ENCODE measurements at regions not wholly inside any gene's neighbourhood (a gene's known extent, or its start where the extent isn't known, plus 50 kb on each side); places are given as distances from the start of the nearest gene placed in this dataset.
"Not testable (repeated sequence)": the region's sequence is repeated elsewhere in the genome, so short reads cannot be mapped to it uniquely, and the experiment has no call there.

DNA sequence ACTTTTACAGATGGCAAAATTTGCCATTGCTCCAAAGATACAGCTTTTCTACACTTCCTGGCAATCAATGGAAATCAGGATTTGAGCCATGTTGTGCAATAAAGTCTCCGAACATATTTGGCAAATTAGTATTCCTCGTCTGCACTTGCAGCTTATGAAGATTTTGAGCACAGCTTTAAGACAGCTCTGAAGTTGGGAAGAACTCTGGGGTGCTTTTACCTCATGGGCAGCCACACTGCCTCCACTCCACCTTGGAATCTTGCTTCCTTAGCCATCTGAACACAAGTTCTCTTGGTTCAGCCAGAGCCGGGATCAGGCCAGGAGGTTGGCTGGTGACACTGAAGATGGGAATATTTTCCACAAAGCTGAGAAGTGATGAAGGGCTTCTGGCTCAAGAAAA is 191.2 kb downstream of the CWF19L2 start:
- DNase-seq (ENCODE audit: low read depth) (no peak), FAIRE-seq (no peak)
- TF ChIP-seq, protein P1, sequence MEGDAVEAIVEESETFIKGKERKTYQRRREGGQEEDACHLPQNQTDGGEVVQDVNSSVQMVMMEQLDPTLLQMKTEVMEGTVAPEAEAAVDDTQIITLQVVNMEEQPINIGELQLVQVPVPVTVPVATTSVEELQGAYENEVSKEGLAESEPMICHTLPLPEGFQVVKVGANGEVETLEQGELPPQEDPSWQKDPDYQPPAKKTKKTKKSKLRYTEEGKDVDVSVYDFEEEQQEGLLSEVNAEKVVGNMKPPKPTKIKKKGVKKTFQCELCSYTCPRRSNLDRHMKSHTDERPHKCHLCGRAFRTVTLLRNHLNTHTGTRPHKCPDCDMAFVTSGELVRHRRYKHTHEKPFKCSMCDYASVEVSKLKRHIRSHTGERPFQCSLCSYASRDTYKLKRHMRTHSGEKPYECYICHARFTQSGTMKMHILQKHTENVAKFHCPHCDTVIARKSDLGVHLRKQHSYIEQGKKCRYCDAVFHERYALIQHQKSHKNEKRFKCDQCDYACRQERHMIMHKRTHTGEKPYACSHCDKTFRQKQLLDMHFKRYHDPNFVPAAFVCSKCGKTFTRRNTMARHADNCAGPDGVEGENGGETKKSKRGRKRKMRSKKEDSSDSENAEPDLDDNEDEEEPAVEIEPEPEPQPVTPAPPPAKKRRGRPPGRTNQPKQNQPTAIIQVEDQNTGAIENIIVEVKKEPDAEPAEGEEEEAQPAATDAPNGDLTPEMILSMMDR (IDR thresholded peaks at IDR 0.05; ENCODE audit: insufficient read depth, low read length, severe bottlenecking): no peak
- Histone ChIP-seq H3K36me3 (ENCODE audit: control insufficient read depth, insufficient read depth, low read length) (no peaks in the 10 kb centered on the region), H3K4me3 (ENCODE audit: low read depth, low read length) (no peak overlapping the region), H3K27me3 (ENCODE audit: control insufficient read depth, insufficient read depth, low read length) (no peaks in the 10 kb centered on the region)

DNA sequence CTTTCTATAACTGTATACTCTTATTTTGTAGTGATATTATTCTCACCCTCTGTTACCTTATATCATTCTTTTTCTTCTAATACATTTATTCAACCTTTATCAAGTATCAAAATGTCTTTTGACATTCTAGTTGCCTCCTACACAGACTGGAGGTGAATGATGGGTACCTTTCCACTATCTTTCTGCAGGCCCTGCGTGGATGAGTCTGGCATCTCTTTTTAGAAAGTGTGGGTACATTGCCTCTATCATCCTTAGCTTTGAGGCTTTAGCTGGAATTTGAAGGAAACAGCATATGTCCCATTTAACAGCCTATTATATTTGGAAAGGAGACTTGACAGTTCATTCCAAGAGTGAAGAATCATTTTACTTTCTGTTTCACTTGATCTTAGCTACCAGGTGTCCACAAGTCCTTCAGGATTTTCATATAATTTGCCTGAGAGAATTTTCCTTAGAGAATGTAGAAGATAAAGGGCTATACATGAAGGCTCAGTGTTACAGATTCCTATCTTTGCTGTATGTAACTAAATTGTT is 192.0 kb downstream of the CWF19L2 start:
- no peak for DNase-seq (ENCODE audit: low read depth)
- no peak for FAIRE-seq
- TF ChIP-seq, protein P1 (IDR thresholded peaks at IDR 0.05; ENCODE audit: insufficient read depth, low read length, severe bottlenecking): no peak
- Histone ChIP-seq H3K4me3 (ENCODE audit: low read depth, low read length) (no peak overlapping the region), H3K36me3 (ENCODE audit: control insufficient read depth, insufficient read depth, low read length) (no peaks in the 10 kb centered on the region), H3K27me3 (ENCODE audit: control insufficient read depth, insufficient read depth, low read length) (no peaks in the 10 kb centered on the region)

DNA sequence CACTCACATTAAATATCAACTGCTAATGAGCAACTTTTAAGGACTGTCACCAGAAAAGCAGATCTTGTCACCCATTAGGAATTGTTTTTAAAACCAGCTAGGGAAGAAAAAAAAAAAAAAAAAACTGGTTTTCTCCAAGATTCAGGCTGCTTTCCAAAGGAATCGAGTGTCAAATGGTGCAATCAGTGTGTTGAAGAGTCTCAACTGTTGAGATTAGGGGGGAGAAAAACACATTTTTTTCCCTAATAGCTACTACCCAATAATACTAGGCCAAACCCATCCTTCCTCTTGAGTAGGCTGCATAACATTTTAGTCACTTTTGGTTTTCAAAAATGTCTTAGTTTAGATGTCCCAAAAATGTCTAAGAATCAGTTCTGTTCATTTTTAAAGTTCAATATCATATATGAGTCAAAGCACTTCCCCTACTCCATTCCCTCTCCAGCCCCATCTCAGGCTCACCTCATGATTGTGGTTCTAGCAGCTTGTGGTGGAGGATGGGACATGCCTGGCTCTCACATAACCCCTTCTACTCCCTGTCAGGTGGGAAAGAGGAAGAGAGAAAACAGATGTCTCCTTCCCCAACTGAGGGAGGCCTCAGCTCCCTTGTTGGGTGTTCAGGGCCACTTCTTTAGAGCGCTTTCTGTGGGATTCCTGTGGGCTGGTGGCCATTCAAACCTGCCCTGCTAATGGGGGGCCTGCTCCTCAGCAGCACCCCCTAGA is 193.6 kb downstream of the CWF19L2 start:
- DNase-seq (ENCODE audit: low read depth) (no peak), FAIRE-seq (no peak)
- TF ChIP-seq, protein P1 (IDR thresholded peaks at IDR 0.05; ENCODE audit: insufficient read depth, low read length, severe bottlenecking): no peak
- no peaks in the 10 kb centered on the region for H3K27me3 ChIP-seq (ENCODE audit: control insufficient read depth, insufficient read depth, low read length)
- no peaks in the 10 kb centered on the region for H3K36me3 ChIP-seq (ENCODE audit: control insufficient read depth, insufficient read depth, low read length)
- no peak overlapping the region for H3K4me3 ChIP-seq (ENCODE audit: low read depth, low read length)

DNA sequence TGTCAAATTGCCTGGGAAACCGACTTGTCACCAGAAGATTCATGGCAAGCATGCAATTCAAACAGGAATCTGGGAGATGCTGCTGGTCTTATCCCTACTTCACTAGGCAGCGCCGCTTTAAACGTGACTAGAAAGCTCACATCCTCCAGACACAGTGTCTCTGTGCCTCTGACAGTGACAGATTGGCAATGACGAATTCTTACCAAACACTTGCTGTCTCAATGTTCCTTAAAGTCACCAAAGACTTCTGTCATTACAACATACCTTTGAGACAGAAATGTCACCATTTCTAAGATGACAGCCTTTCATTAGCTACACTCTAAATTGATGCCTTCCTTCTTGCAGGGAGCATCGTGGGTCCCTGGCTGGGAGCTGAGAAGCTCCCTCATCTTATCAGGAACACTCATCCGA is 197.8 kb downstream of the CWF19L2 start:
- FAIRE-seq (no peak), DNase-seq (ENCODE audit: low read depth) (no peak)
- H3K27me3 ChIP-seq (ENCODE audit: control insufficient read depth, insufficient read depth, low read length): no peaks in the 10 kb centered on the region

DNA sequence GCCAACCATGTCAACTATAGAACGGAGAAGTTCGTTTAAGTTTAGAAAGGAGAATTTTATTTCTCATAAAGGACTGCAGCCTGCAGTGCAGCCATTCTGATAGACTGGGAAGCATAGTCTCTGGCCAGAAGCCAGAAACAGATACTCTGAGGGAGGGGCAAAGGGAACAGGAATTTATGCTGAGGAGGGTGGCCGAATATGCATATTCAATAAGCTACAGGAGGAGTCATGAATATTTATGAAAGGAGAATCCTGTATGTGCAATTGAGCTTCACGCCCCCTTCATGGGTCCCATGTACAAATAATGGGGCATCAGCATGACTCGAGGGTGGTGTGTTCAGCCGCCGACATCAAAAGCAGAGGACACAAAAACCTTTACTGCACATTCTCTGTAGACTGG is 199.9 kb downstream of the CWF19L2 start:
- TF ChIP-seq, protein P1 (IDR thresholded peaks at IDR 0.05; ENCODE audit: insufficient read depth, low read length, severe bottlenecking): no peak
- no peak overlapping the region for H3K4me3 ChIP-seq (ENCODE audit: low read depth, low read length)
- no peak for DNase-seq (ENCODE audit: low read depth)
- no peaks in the 10 kb centered on the region for H3K27me3 ChIP-seq (ENCODE audit: control insufficient read depth, insufficient read depth, low read length)
- FAIRE-seq: no peak
- no peaks in the 10 kb centered on the region for H3K36me3 ChIP-seq (ENCODE audit: control insufficient read depth, insufficient read depth, low read length)

More for the DNA sequence above, 197.8 kb downstream of the CWF19L2 start:
- TF ChIP-seq, protein P1 (IDR thresholded peaks at IDR 0.05; ENCODE audit: insufficient read depth, low read length, severe bottlenecking): no peak
- Histone ChIP-seq H3K36me3 (ENCODE audit: control insufficient read depth, insufficient read depth, low read length) (no peaks in the 10 kb centered on the region), H3K4me3 (ENCODE audit: low read depth, low read length) (no peak overlapping the region)

DNA sequence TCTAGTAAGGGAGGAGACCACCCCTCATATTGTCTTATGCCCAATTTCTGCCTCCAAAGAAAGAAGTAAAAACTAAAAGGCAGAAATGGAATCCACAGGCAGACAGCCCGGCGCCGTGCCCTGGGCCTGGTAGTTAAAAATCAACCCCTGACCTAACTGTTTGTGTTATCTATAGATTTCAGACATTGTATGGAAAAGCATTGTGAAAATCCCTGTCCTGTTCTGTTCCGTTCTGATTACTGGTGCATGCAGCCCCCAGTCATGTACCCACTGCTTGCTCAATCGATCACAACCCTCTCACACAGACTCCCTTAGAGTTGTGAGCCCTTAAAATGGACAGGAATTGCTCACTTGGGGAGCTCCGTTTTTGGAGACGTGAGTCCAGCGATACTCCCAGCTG is 204.0 kb downstream of the CWF19L2 start:
- DNase-seq (ENCODE audit: low read depth); H3K4me3 ChIP-seq (ENCODE audit: low read depth, low read length); H3K36me3 ChIP-seq (ENCODE audit: control insufficient read depth, insufficient read depth, low read length); FAIRE-seq; H3K27me3 ChIP-seq (ENCODE audit: control insufficient read depth, insufficient read depth, low read length): not testable (repeated sequence)
